Stomach (tissue), 8 donors: ENCODE measurements at regions not wholly inside any gene's neighbourhood (a gene's known extent, or its start where the extent isn't known, plus 50 kb on each side); places are given as distances from the start of the nearest gene placed in this dataset.

Experiments
- DNase-seq, 2 donors: peaks; one replicate each; pipeline versions ENCODE4 v3.0.0 to v3.0.0-alpha.2; 2013 to 2019
- H3K27ac ChIP-seq, 5 donors: fragments of 200-600 bp in 4 of 5; sonication (generic) in 4 of 5; one replicate each; pipeline ENCODE4 v1.5.1; 2013 to 2019; ENCODE audit warnings: mild to moderate bottlenecking in 1 of 5, moderate library complexity in 1 of 5
- H3K27me3 ChIP-seq, 3 donors: fragments of 200-600 bp; sonication (generic); one replicate each; pipeline ENCODE4 v1.5.1; 2017 to 2019; ENCODE audit warnings: mixed run types in 1 of 3
- H3K36me3 ChIP-seq, 4 donors: fragments of 200-600 bp; sonication (generic); 1 replicate in 3 of 4; 2 replicates in 1 of 4; pipeline ENCODE4 v1.5.1; 2016 to 2019
- H3K4me1 ChIP-seq, 4 donors: fragments of 200-600 bp; sonication (generic); one replicate each; pipeline ENCODE4 v1.5.1; 2016 to 2019
- H3K4me3 ChIP-seq, 4 donors: fragments of 200-600 bp; sonication (generic) in 3 of 4; one replicate each; pipeline ENCODE4 v1.5.1; 2016 to 2019; ENCODE audit warnings: mild to moderate bottlenecking in 1 of 4
- H3K9me3 ChIP-seq, 4 donors: fragments of 200-600 bp; sonication (generic); one replicate each; pipeline ENCODE4 v1.5.1; 2016 to 2019
- EP300 ChIP-seq: sonication (generic); formaldehyde crosslinking; IDR thresholded peaks from one replicate; pipeline ENCODE4 v1.6.1; 2017; ENCODE audit warnings: antibody characterized with exemption
- POLR2A ChIP-seq, 4 donors: fragments of 450-650 bp; IDR thresholded peaks; one replicate each; pipeline ENCODE4 v1.6.1; 2016; ENCODE audit warnings: antibody characterized with exemption in 4 of 4, control low read depth in 2 of 4, mild to moderate bottlenecking in 1 of 4, moderate library complexity in 1 of 4
- POLR2AphosphoS5 ChIP-seq, 3 donors: sonication (generic); formaldehyde crosslinking; IDR thresholded peaks; one replicate each; pipeline ENCODE4 v1.6.1; 2016; ENCODE audit warnings: antibody characterized with exemption in 3 of 3
- WGBS, 5 donors: extraction: QIAGEN DNeasy Blood & Tissue Kit in 3 of 5; methylation state at CpG; one replicate each; pipeline versions ENCODE4 v1.1.5 to v1.1.7; 2013 to 2018; 5-methylcytosine and 5-hydroxymethylcytosine counted together
- intact Hi-C: fragments of 100-400 bp; cut with DNase I; formaldehyde crosslinking; loops from one replicate; pipeline ENCODE4 v1.15.1; 2023; ENCODE audit warnings: low total_unique reads
- TF ChIP-seq, protein P1 (sequence below), 7 experiments: fragments of 450-650 bp in 4 of 7; fragments of 200-600 bp in 3 of 7; sonication (generic) in 3 of 7; IDR thresholded peaks; one replicate each; pipeline ENCODE4 v1.5.1; 2016 to 2019; ENCODE audit warnings: antibody characterized with exemption in 7 of 7, control low read depth in 2 of 7, mild to moderate bottlenecking in 1 of 7
- donor health status: healthy with polysubstance abuse.
- donor health status: Bipolar disorder and iron deficiency.
- donor health status: healthy.

DNA sequence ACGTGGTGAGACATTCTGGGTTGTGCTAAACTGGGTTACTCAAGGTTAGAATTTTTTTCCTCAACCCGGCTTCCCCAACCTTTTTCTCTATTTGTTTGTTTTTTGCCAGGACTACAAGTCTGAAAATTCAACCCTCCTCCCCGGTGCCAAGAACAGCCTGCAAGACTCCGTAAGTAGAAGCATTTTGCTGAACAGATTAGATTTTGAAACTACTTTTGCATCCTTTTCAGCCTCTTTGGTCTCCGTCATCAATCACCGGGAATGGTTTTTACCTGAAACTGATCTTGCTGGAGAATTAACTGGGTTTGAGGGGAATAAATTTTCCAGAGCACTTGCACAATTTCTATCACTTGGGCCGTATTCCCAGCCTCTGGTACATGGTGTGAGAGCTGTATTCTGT lies 501.2 kb upstream of the EEF2KMT start:
- Histone ChIP-seq H3K27ac (no peak overlapping the region), H3K36me3 (no peaks in the 10 kb centered on the region), H3K9me3 (peaks cover 0 to 19% (median 9%) of the 10 kb centered on the region in 4 donors), H3K27me3 (no peaks in the 10 kb centered on the region), H3K4me1 (no peaks in the 10 kb centered on the region), H3K4me3 (no peak overlapping the region)
- intact Hi-C loops, result no loop called here
- TF ChIP-seq, protein P1, sequence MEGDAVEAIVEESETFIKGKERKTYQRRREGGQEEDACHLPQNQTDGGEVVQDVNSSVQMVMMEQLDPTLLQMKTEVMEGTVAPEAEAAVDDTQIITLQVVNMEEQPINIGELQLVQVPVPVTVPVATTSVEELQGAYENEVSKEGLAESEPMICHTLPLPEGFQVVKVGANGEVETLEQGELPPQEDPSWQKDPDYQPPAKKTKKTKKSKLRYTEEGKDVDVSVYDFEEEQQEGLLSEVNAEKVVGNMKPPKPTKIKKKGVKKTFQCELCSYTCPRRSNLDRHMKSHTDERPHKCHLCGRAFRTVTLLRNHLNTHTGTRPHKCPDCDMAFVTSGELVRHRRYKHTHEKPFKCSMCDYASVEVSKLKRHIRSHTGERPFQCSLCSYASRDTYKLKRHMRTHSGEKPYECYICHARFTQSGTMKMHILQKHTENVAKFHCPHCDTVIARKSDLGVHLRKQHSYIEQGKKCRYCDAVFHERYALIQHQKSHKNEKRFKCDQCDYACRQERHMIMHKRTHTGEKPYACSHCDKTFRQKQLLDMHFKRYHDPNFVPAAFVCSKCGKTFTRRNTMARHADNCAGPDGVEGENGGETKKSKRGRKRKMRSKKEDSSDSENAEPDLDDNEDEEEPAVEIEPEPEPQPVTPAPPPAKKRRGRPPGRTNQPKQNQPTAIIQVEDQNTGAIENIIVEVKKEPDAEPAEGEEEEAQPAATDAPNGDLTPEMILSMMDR (IDR thresholded peaks at IDR 0.05), result no peak
- TF ChIP-seq POLR2AphosphoS5 (IDR thresholded peaks at IDR 0.05) (no peak), EP300 (no peak), POLR2A (IDR thresholded peaks at IDR 0.05) (no peak)
- DNase-seq, result no peak
- 67 to 80% (median 71%) methylated on average over 7 of the region's 7 CpGs for WGBS, 5 donors

DNA sequence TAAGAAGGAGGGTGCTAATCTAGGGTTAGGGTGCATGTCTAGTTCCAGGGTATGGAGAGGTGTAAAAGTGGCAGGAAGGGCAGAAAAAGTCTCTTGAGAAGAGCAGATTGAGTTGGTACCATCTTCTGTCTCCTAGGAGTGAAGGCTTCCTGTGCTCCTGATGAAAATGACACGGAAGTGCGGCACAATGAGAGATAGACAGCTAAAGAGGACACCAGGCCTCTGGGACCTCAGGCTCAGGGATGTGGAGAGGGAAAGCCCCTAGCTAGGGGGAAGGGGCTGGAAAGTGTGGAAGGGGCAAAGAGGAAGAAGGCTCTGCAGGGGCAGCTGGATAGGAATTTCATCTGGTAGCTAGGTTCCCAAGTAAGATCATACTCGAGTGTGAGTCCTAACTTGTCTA lies 498.3 kb upstream of the EEF2KMT start:
- Histone ChIP-seq H3K4me3 (no peak overlapping the region), H3K27me3 (no peaks in the 10 kb centered on the region), H3K9me3 (peaks cover 0 to 19% (median 9%) of the 10 kb centered on the region in 4 donors), H3K36me3 (no peaks in the 10 kb centered on the region), H3K27ac (no peak overlapping the region), H3K4me1 (no peaks in the 10 kb centered on the region)
- 80 to 95% (median 89%) methylated on average over 3 of the region's 3 CpGs for WGBS, 5 donors
- TF ChIP-seq, protein P1 (IDR thresholded peaks at IDR 0.05), result no peak
- TF ChIP-seq EP300 (no peak), POLR2A (IDR thresholded peaks at IDR 0.05) (no peak), POLR2AphosphoS5 (IDR thresholded peaks at IDR 0.05) (no peak)
- no peak for DNase-seq
- intact Hi-C loops, result no loop called here

- H3K27me3 ChIP-seq, result peaks cover 0 to 8% (median 0%) of the 10 kb centered on the region in 3 donors
- 61 to 76% (median 72%) methylated on average over 8 of the region's 8 CpGs for WGBS, 5 donors
- DNase-seq, result no peak
- TF ChIP-seq POLR2AphosphoS5 (IDR thresholded peaks at IDR 0.05), result no peak
- H3K9me3 ChIP-seq, result no peaks in the 10 kb centered on the region
- H3K4me1 ChIP-seq, result no peaks in the 10 kb centered on the region
- H3K36me3 ChIP-seq, result no peaks in the 10 kb centered on the region
- intact Hi-C loops, result no loop called here
- no peak overlapping the region for H3K27ac ChIP-seq
- H3K4me3 ChIP-seq, result no peak overlapping the region
These were observed 492.8 kb upstream of the EEF2KMT start for GRCh38 chr16:5590416-5590815.

GRCh38 chr16:5589812-5590373 lies 492.3 kb upstream of the EEF2KMT start:
- Histone ChIP-seq H3K27ac (no peak overlapping the region), H3K4me3 (no peak overlapping the region), H3K27me3 (peaks cover 0 to 8% (median 0%) of the 10 kb centered on the region in 3 donors), H3K4me1 (no peaks in the 10 kb centered on the region), H3K9me3 (no peaks in the 10 kb centered on the region), H3K36me3 (no peaks in the 10 kb centered on the region)
- TF ChIP-seq EP300 (no peak), POLR2AphosphoS5 (IDR thresholded peaks at IDR 0.05) (no peak), POLR2A (IDR thresholded peaks at IDR 0.05) (no peak)
- TF ChIP-seq, protein P1 (IDR thresholded peaks at IDR 0.05), result no peak
- DNase-seq, result no peak
- 48 to 58% (median 54%) methylated on average over 7 of the region's 7 CpGs for WGBS, 5 donors
- intact Hi-C loops, result no loop called here

DNA sequence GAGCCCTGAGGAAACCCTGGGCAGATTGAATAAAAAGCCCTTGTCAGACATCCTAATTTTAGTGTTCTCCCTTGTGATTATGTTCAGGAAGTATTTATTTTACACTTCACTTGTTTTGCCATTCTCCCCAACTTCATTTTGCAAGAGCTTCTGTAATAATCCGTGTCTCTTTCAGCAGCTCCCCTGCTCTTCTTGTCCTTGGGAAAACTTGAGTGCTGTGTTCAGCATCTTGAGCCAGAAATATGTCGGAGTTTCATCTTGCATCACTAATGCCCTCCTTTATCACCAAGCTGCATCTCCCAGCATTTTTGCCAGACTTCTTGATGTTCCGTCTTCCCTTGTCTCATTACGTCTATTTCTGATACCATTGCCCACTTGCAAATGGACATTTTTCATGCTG lies 486.5 kb upstream of the EEF2KMT start:
- intact Hi-C loops, result no loop called here
- H3K36me3 ChIP-seq, result no peaks in the 10 kb centered on the region
- H3K9me3 ChIP-seq, result no peaks in the 10 kb centered on the region
- no peak for TF ChIP-seq POLR2AphosphoS5 (IDR thresholded peaks at IDR 0.05)
- TF ChIP-seq, protein P1 (IDR thresholded peaks at IDR 0.05), result no peak
- TF ChIP-seq POLR2A (IDR thresholded peaks at IDR 0.05), result no peak
- no peak for TF ChIP-seq EP300
- H3K4me1 ChIP-seq, result no peaks in the 10 kb centered on the region
- DNase-seq, result no peak
- no peak overlapping the region for H3K27ac ChIP-seq
- WGBS, 5 donors, result 72 to 90% (median 82%) methylated on average over 4 of the region's 4 CpGs
- H3K27me3 ChIP-seq, result peaks cover 0 to 15% (median 0%) of the 10 kb centered on the region in 3 donors
- no peak overlapping the region for H3K4me3 ChIP-seq
